Spleen (tissue), 7 donors: ENCODE measurements at regions not wholly inside any gene's neighbourhood (a gene's known extent, or its start where the extent isn't known, plus 50 kb on each side); places are given as distances from the start of the nearest gene placed in this dataset.

Experiments
- CTCF ChIP-seq, 11 experiments: fragments of 200-600 bp in 7 of 11; fragments of 450-650 bp in 4 of 11; sonication (generic) in 4 of 11; IDR thresholded peaks in 8 of 11; conservative IDR thresholded peaks in 3 of 11; 1 replicate in 7 of 11; 2 replicates in 4 of 11; pipeline versions ENCODE4 v1.4.0 to v1.8.0; 2016 to 2021; ENCODE audit warnings: antibody characterized with exemption in 11 of 11, inconsistent platforms in 4 of 11, mild to moderate bottlenecking in 1 of 11
- POLR2A ChIP-seq, 3 donors: fragments of 450-650 bp; IDR thresholded peaks; one replicate each; pipeline ENCODE4 v1.5.1; 2017; ENCODE audit warnings: antibody characterized with exemption in 3 of 3, mild to moderate bottlenecking in 1 of 3
- donor health status: DM: no; HTN: no; CAD: no; lungs with moderate emphysema.
- donor health status: DM: no; HTN: no; CAD: no.
- donor health status: DM: no; HTN: no; CAD: no.

- TF ChIP-seq CTCF (IDR thresholded peaks at IDR 0.05 in 8 of 11, conservative IDR thresholded peaks at IDR 0.05 in 3 of 11): no peak
- no peak for TF ChIP-seq POLR2A (IDR thresholded peaks at IDR 0.05)
Observed at GRCh38 chr10:36026656-36027390, 384.7 kb upstream of the FZD8 start.
